GM21529 (cell line): ENCODE measurements at regions not wholly inside any gene's neighbourhood (a gene's known extent, or its start where the extent isn't known, plus 50 kb on each side); places are given as distances from the start of the nearest gene placed in this dataset.

ENCODE experiments used
- ATAC-seq: cut with Tn5 transposase; IDR thresholded peaks from one replicate; pipeline ENCODE4 v1.9.1; 2021; ENCODE audit not compliant: unreplicated experiment

DNA sequence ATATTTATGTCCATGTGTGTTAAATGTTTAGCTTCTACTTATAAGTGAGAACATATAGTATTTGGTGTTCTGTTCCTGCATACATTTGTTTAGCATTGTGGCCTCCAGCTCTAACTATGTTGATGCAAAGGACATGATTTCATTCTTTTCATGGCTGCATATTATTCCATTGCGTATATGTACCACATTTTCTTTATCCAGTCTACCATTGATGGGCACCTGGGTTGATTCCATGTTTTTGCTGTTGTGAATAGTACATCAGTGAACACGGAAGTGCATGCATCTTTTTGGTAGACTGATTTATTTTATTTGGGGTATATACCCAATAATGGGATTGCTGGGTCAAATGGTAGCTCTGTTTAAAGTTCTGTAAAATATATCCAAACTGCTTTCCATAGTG lies 359.0 kb downstream of the SLCO4C1 start:
- no peak for ATAC-seq

DNA sequence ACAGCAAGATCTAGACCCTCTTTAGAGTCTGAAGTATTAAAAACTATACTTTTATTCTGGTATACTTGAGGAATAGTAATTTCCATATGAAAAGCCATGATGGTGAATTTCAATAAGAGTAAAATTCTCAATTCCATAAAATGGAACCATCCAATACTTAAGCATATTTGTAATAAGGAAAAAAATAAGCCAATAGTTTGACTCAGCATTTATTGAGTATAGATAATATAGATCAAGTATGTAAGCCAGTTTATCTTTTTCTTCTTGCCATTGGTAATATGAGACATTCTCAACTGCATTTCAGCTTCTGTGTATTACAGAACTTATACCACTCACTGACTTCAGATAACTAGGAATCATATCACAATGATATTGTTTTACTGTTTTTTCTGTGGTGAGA lies 361.0 kb downstream of the SLCO4C1 start:
- no peak for ATAC-seq

DNA sequence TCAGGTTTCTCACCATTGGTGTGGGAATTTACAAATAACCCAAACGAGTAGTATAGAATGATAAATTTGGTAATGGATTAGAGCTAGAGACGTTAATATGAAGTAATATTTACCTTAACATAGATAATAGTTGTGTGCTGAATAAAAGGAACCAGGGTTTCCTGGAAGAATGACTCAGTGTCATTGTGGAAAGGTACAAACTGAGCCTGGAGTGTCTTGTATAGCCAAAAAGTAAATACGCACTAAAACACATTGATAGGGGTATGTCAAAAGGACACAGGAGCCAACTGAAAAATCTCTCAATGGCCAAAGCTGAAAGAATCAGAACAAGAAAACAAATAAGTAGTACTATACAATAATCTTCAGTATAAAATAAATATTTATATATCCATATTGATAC lies 363.5 kb downstream of the SLCO4C1 start:
- no peak for ATAC-seq

DNA sequence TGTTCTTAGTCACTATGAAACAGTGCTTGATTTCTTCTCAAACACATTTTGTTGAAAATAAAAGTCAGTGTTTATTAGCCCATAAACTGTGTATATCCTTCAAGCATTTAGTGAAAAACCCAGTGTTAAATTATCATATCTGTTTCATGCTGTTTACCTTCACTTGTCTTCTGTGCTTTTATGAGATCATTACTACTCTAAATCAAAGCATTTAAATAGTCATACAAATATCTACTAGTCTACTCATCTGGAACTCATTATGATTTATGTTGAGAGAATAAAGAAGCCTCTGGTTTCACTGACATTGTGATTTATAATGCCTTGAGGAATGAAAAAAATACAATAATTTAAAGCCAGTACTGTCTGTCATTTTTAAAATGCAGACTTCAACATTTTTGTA lies 366.5 kb downstream of the SLCO4C1 start:
- no peak for ATAC-seq

DNA sequence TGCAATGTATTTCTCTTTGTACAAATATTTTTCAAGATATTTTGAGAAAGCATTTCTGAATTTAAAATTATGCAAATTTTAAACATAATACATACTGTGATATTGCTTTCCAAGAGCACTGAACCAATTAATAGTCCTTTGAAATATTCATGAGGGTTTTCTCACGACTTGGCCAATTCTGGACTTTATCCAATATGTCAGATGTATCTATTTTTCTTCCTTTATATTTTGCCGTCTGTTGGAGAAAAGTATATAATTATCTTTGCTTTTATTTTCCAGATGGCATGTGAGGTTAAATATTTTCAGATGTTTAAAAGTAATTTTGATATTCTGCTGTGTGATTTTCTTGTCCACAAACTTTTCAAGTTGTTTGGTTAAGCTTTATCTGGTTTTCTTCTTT lies 378.9 kb downstream of the SLCO4C1 start:
- ATAC-seq, result no peak

DNA sequence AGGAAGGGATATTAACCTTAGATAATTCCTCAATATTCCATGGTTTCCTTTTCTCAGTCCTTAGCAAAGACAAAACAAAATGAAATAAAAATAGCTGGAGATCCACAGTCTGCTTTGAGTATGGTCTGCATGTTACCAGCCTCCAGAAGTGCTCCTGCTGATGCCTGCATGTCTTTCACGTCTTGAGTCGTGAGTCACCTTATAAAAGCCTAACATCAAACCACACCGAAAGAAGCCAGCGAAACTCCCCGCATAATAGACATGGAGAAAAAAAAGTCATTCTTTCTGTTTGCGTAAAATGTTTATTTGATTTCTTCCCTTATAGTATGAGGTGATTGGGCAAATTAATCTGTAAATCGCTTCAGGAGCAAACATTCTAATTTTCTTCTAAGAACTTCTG lies 380.5 kb downstream of the SLCO4C1 start:
- ATAC-seq, result no peak

DNA sequence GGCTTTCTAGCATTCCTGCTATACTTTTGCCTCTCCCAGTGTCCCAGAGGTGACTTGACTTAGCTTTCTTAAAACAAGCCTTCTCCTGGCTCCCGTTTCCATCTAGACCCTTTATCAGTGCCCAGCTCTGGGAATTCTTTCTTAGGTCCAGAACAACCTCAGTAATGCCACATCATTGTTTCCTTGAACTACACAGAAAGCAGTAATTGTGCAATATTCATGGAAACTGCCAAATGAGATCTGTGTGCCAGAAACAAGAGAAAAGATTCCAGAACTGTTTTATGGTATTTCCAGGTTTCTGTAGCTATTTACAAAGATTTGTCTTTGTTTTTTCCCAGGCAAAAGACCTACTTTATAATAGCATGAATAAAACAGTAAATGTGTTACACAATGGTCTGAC lies 391.3 kb downstream of the SLCO4C1 start:
- ATAC-seq, result no peak

DNA sequence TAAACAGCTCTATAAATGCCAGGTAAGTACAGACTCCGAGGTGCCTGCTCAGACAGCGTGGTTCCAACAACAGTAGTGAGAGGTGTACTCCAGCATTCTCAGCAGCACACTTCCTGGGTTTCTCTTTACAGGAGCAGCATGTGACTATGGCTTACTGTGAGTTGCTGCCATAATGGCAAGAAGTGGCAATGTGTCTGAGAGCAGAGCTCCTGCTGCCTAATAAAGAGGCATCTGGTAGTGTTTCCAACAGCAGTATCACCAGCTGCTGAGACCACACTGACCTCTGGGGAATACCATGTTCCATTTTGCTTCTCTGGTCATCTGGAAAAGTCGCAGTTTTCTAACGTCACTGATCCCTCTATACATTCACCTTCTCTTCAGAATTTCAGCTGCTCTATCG lies 398.2 kb downstream of the SLCO4C1 start:
- ATAC-seq, result no peak

DNA sequence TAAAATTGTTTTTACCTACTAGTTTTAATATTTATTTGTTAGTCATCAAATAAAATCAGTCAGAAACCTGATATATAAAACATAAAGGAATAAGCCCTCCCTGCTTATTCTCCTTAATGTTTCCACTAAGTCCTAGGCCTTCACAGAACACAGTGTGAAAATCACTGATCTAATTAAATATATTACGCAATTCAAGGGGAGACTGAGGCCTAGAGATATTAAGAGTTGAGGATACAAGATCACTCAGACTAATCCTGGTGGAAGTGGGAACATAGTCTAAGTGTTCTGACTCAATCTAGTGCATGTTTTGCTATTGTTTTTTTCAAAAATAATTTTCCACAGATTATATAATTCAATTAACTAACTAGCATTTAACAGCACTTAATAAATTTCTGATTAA lies 401.1 kb downstream of the SLCO4C1 start:
- ATAC-seq, result no peak

DNA sequence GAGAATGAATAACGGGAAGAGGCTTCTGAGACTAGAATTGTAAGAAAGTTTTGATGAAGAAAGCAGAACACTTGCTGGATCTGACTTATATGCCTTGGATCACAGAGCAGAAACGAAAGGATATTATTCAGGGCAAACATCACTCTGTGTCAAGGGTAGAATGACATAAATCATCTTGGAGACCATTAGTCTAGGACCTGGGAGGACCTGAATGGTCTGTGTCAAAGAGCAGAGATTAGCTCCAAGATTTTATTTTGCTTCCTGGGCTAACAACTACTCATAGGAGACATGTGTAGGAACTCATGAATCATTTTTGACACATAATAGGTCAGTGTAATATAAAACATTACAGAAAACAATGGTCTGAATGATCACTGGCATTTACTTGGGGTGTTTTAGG lies 417.9 kb downstream of the SLCO4C1 start:
- no peak for ATAC-seq

DNA sequence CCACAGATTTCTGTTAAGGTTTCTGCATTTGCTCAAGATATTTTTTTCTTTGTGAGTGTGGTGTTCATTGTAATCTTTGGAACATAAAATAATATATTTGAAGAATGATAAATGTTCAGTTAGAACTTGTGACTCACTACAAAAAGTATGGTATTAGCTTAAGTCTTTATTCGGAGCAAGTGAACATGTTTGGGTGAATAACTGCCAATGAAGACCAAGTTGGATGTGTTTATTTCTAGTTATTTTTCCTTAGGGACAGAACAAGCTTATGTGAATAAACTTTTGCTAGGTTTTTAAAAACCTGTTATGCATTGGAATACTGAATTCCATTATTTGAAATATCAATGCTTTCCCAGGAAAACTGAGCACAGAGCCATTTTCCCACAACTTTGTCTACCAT lies 418.6 kb downstream of the SLCO4C1 start:
- ATAC-seq, result no peak

DNA sequence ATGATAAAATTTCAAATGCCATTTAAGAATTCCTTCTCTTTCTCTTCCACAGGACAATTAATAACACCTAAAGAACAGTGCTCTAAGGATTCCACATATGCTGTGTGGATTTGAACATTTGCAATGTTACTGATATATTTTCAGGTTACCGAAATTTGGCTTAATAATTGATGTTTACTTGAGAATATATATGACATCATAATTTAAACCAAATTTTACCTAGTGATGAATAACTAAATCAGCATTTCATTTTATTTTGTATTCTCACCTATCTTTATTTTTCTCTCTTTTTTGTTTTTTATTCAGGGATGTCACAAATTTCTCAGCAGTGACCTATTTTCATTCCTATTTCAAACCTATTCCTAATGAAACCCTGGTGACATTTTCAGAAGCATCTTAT lies 429.6 kb downstream of the SLCO4C1 start:
- ATAC-seq, result no peak

DNA sequence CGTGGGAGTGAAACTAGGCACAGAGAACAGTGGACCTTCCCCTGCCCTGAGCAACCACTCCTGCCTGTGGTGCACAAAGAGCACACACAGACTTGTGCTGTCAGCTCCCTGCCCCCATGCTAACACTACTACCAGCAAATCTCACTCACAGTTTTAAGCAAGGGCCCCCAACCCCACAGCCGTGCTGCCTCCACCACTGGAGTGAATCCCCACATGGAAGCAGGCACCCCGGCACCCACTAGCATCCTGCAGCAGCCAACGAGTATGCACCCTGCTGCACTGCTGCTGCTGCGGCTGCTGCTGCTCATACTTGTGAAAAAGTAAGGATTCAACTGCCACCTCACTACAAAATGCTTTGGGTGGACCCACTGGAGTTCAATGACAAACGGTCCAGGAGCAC lies 435.5 kb downstream of the SLCO4C1 start:
- ATAC-seq, result no peak

DNA sequence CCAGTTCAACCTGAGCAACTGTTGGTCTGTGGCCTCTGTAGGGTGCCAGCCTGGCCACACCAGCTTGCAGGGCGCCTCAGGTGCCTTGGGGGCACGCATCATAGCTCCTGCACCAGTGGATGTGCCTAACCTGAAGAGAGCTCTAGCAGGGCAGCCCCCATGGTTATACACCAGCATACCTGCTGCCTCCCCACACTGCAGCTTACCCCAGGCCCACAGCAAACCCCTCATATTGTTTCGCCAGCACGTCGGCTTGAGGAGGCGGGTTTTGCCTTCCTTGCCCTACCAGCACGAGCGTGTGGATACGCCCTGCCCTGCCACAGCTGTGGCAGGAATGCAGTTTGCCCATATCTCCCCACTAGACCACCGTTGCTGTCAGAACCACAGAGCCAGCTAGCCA lies 435.9 kb downstream of the SLCO4C1 start:
- ATAC-seq, result no peak

DNA sequence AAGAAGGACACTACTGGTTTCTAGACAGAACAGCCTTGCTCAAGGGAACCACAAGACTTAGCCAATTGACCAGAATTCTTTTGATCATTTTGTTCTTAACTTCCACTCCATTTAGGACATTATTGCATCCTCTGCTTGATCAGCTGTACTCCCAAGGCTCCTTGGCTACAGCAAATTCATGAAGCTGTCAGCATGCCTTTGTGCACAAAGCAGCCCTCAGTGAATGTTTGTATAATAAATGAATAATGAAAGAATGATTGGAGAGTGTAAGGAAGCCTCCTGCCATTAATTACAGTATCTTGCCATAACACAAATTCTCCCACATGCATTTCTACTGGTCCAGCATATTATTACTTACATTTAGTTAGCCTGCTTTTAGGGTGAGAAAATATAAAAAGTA lies 449.6 kb downstream of the SLCO4C1 start:
- ATAC-seq, result no peak

DNA sequence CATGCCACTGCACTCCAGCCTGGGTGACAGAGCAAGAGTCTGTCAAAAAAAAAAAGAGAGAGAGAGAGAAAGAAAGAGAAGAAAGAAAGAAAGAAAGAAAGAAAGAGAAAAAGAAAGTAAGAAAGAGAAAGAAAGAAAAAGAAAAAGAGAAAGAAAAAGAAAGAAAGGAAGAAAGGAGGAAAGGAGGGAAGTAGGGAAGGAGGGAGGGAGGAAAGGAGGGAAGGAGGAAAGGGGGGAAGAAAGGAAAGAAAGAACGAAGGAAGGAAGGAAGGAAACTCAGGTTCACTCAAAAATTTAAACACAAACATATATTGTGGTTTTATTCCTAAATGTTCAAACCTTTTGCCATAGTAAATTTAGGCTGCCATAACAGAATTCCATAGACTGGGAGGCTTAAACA lies 453.0 kb downstream of the SLCO4C1 start:
- ATAC-seq, result no peak

DNA sequence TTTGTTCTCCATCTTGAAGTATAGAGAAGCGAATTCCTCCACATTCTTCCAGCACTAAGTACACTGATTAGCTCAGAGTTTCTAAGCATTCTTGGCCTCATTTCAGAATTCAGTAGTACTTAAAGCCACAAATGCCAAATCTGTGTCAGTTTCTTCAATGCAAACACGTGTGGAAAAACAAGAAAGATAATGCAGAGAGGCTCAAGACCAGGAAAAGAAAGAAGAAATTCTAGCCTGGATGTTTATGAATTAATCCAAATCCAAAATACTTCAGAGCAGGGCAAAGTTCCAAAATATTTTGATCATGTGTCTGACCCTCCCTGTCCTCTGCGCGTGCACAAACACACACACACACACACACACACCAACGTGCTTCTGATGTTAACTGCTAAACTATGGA lies 457.6 kb downstream of the SLCO4C1 start:
- no peak for ATAC-seq

DNA sequence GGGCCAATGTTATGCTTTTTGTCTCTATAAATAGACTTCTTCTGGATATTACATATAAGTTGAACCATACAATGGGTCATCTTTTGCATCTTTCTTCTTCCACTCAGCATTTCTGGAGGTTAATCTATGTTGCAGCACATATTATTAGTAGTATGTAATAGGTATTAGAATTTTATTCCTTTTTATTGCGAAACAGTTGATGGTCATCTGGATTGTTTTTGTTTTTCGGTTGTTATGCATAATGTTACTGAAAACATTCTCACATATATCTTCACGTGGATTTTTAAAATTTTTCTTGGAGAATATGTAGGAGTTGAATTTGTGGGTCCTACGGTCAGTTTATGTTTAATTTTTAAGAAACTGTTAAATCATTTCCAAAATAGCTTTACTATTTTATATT lies 466.8 kb downstream of the SLCO4C1 start:
- ATAC-seq, result no peak

DNA sequence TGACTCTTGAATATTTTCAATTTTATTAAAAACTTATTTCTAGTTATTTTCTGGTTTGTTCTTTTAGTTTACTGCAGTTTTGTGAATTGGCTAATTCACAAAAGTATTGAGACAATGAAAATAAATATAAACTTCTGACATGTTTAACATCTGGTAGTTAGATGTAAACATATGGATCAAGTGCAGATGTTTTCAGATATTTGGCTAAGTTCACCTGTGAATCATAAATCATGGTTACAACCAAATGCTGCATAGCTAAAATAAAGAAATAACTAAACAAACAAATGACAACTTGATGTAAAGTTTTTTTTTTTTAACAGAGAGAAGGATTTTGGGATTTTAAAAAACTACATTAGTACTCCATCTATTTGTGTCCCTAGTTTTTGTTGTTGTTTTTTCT lies 484.6 kb downstream of the SLCO4C1 start:
- ATAC-seq, result no peak

DNA sequence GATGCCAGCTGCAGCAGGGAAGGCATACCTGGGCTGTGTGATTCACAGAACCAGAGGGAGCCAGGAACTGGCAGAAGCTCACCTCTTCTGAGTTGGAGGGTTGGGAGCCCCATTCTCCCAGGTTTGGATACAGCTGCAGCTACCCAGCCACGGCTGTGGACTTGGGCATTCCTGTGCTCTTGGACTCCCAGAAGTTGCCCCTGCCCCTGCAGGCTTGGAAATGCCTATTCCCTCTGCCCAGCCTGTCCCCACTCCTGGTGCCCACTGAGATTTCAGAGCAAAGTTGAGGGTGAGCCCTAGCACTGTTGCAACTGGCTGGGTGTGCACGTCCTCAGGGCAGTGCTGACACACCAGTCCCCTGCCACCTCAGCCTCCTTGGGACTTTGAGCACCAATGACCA lies 489.7 kb downstream of the SLCO4C1 start:
- ATAC-seq, result no peak

DNA sequence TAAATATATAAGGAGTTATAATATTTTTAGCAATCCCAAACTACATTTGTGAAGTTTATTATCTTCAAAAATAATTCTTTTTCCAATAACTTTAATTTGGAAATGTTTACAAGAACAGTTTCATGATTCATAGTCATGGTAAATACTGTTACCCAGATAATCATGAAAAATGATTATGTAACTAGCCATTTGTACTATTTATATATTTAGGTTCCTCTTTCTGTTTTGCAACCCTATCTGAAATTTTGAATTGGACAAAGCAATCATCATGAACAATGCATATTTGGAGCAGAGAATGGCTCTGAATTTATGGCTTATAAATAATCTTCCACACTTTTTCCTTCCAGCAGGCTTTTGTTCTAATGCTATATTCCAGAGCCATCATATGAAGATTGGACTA lies 499.7 kb downstream of the SLCO4C1 start:
- no peak for ATAC-seq

DNA sequence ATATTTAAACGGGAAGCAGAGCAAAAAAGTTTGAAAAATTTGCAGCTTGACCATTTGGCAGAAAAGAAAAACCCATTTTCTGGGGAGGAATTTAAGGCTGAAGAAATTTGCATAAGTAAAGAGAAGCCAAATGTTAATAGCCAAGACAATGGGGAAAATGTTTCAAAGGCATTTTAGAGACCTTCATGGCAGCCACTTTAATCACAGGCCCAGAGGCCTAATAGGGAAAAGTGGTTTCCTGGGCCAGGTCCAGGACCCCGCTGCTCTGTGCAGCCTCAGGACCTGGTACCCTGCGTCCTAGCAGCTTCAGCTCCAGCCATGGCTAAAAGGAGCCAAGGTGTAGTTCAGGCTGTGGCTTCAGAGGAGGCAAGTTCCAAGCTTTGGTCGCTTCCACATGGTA lies 507.3 kb downstream of the SLCO4C1 start:
- ATAC-seq, result no peak

DNA sequence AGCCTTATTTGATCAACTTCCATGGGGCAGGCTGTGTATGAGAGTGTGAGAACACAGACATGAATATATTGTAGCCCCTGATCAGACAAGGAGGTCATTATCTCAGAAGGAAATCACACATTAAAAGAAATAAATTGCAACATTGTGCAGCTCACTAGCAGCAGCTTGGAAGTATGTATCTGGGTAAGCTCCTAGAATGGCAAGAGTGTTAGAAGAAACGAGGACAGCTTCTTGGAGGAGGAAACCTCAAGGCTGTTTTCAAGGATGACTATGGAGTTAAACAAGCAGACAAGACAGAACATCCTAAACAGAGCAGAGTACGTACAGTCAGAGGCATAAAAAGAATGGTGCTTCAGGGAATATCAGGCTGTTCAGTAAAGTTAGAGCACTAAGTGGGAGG lies 511.0 kb downstream of the SLCO4C1 start:
- ATAC-seq, result no peak
